AG09309 (cell line): ENCODE measurements at regions not wholly inside any gene's neighbourhood (a gene's known extent, or its start where the extent isn't known, plus 50 kb on each side); places are given as distances from the start of the nearest gene placed in this dataset.
A peak's percentile ranks its signal among the peaks of the same experiment; 100 is the strongest.

Experiments
- DNase-seq: peaks from one replicate; pipeline ENCODE4 v3.0.0-alpha.2; 2010; ENCODE audit warnings: low read depth
- H3K4me3 ChIP-seq: 2 replicates; pipeline ENCODE4 v1.5.1; 2011; ENCODE audit warnings: mild to moderate bottlenecking, low read depth, low read length, moderate library complexity; ENCODE audit not compliant: control insufficient read depth
- CTCF ChIP-seq: IDR thresholded peaks from 2 replicates; pipeline ENCODE4 v1.5.1; 2011; ENCODE audit warnings: mild to moderate bottlenecking, low read depth, low read length, inconsistent platforms; ENCODE audit not compliant: insufficient read depth, control insufficient read depth; ENCODE audit errors: missing control alignments

GRCh38 chr7:34309116-34309515, 348.9 kb upstream of the NPSR1 start:
- no peak for TF ChIP-seq CTCF
- DNase-seq: no peak
- H3K4me3 ChIP-seq: no peak overlapping the region

- DNase-seq: no peak
- no peak overlapping the region for H3K4me3 ChIP-seq
- TF ChIP-seq CTCF: no peak
These were observed 348.4 kb upstream of the NPSR1 start for GRCh38 chr7:34309584-34309983.

- TF ChIP-seq CTCF: no peak
- peak; percentile 20 for DNase-seq
- no peak overlapping the region for H3K4me3 ChIP-seq
These were observed 346.4 kb upstream of the NPSR1 start for GRCh38 chr7:34311591-34311990.

GRCh38 chr7:34312624-34313023, 345.4 kb upstream of the NPSR1 start:
- no peak overlapping the region for H3K4me3 ChIP-seq
- no peak for DNase-seq
- TF ChIP-seq CTCF: no peak

GRCh38 chr7:34313289-34313688, 344.7 kb upstream of the NPSR1 start:
- no peak overlapping the region for H3K4me3 ChIP-seq
- no peak for TF ChIP-seq CTCF
- DNase-seq: no peak

GRCh38 chr7:34315032-34315431, 343.0 kb upstream of the NPSR1 start:
- peak; percentile 68 for DNase-seq
- no peak for TF ChIP-seq CTCF
- H3K4me3 ChIP-seq: no peak overlapping the region

- H3K4me3 ChIP-seq: no peak overlapping the region
- DNase-seq: no peak
- no peak for TF ChIP-seq CTCF
These were observed 341.0 kb upstream of the NPSR1 start for GRCh38 chr7:34317039-34317438.
